Stimulated activated CD4-positive, alpha-beta T cell treated with anti-CD3 and anti-CD28 coated beads, Interleukin-1b, Interleukin-23, amount 100 ng/mL, for 1 hour (primary cell): ENCODE measurements at regions not wholly inside any gene's neighbourhood (a gene's known extent, or its start where the extent isn't known, plus 50 kb on each side); places are given as distances from the start of the nearest gene placed in this dataset.

Source experiments
- DNase-seq, 2 donors: peaks; one replicate each; pipeline ENCODE4 v3.0.0-alpha.2; 2020; ENCODE audit warnings: low read depth in 2 of 2

GRCh38 chr1:239731082-239731748 lies 344.8 kb downstream of the CHRM3 start:
- no peak for DNase-seq

DNA sequence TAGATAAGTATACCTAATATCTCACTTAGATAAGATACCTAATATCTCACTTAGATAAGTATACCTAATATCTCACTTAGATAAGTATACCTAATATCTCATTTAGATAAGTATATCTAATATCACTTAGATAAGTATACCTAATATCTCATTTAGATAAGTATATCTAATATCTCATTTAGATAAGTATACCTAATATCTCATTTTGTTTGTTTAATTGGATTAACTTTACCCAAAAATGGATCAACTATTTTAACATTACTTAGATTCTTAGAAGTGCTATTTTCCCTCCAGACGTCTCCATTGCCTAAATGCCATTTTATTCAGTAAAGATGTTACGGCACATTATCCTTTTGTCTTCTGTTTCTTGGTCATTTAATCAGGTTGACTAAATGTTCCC lies 346.4 kb downstream of the CHRM3 start:
- DNase-seq: no peak

DNA sequence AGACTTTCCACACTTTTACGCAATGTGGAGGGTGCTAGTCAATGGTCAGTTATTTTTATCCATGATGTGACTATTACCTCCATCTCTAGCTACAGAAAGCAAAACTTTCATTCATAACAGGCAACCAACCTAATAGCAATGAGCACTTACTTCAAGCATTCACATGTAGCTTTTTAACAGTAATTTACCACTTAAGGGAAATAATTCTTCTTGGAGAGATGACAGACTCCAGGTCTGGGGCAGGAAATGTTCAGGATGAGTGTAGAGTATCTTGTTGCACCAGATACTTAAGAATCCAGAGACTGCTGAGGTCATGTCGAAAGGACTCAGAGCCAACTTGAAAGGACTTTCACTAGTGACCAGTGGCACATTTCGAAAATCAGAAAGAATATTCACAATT lies 347.6 kb downstream of the CHRM3 start:
- no peak for DNase-seq

GRCh38 chr1:239735111-239735510 lies 348.7 kb downstream of the CHRM3 start:
- DNase-seq: no peak

- no peak for DNase-seq
These were observed 350.1 kb downstream of the CHRM3 start for GRCh38 chr1:239736479-239736878.

GRCh38 chr1:239739375-239739774 lies 352.3 kb upstream of the FMN2 start:
- no peak for DNase-seq

- no peak for DNase-seq
These were observed 351.8 kb upstream of the FMN2 start for GRCh38 chr1:239739919-239740318.

- no peak for DNase-seq
These were observed 349.1 kb upstream of the FMN2 start for GRCh38 chr1:239742416-239743109.

DNA sequence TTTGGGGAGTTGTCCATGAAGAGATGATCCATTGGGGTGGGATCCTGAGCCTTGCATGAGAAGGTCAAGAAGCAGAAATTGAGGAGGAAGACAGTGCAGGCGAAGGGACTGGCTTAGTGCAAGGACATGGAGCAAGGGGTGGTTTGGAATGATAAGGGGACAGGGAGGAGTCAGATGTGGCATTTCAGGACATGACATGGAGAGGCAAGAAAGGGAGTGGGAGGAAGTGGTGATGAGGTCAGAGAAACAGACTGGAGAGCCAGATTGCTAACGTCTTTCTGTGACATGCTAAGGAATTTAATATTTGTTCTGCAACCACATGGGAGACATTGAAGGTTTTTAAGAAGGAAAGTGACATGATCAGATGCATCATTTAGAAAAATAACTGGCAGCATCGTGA lies 346.8 kb upstream of the FMN2 start:
- no peak for DNase-seq

GRCh38 chr1:239755107-239755912 lies 336.4 kb upstream of the FMN2 start:
- DNase-seq: no peak

- DNase-seq: no peak
These were observed 334.0 kb upstream of the FMN2 start for GRCh38 chr1:239757716-239758115.

GRCh38 chr1:239758756-239759155 lies 332.9 kb upstream of the FMN2 start:
- DNase-seq: no peak

- no peak for DNase-seq
These were observed 330.2 kb upstream of the FMN2 start for GRCh38 chr1:239761509-239761908.

DNA sequence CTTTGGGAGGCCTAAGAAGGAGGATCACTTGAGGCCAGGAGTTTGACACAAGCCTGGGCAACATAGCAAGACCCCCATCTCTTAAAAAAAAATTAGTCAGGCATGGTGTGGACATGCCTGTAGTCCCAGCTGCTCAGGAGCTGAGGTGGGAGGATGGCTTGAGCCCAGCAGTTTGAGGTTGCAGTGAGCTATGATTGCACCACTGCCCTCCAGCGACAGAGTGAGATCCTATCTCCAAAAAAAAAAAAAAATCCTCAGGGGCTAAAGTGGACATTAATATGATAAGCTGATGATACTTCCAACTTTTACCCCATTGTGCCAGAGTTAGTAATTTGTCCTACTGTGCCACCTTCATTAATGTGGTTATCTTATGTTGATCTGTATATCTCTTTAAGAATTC lies 327.8 kb upstream of the FMN2 start:
- DNase-seq: no peak

DNA sequence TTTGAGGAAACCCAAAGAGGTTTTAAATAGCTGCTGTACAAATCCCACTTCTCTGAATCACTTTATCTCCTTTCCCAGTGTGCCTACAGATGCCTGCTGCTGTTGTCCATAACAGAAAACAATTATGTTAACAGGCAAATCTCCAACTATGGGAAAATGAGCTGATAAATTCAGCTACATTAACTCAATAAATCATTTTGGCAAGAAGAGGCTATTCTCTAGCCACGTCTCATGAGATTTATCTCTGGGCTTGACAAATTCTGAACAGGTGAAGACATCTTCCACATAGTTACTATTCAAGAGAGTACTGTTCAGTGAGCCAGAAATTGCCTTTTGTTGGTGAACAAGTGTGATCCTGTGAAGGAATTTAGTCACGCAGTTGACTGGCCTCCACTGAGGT lies 327.1 kb upstream of the FMN2 start:
- DNase-seq: no peak

- no peak for DNase-seq
These were observed 326.5 kb upstream of the FMN2 start for GRCh38 chr1:239765163-239765562.

DNA sequence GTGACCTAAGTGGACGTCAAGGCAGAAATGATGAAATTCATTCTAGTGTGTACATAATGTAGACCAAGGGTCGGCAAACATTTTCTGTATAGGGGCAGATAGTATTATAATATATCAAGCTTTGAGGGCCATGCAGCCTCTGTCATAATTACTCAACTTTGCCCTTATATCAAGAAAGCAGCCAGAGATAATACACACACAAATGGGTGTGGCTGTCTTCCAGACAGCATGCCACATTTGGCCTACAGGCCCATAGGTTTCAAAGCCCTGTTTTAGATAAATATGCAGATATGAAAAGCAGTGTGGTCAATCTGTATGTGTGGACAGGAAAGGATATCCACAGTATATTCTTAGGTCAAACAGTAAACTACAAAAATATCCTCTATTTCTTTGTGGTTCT lies 320.1 kb upstream of the FMN2 start:
- DNase-seq: no peak

GRCh38 chr1:239772446-239772845 lies 319.2 kb upstream of the FMN2 start:
- DNase-seq: no peak

DNA sequence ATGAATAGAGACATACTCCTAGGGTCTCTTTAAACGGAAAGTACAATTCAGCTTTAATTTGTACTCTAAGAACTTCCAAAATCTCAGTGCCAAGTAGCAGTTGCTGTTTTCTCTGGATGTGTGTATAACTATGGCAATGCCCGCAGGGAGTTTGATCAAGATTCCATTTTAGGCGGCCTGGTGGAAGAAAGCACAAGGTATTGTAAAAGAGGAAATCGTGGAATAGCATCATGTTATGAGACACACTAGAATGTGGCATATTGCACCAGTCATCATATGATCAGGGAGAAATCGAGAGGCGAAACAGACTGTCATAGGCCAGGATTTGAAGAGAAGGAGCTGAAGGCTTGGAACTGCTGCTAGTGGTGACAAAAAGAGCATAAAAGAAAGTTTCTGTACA lies 316.2 kb upstream of the FMN2 start:
- DNase-seq: no peak

- DNase-seq: no peak
These were observed 313.4 kb upstream of the FMN2 start for GRCh38 chr1:239778208-239778813.

- no peak for DNase-seq
These were observed 311.7 kb upstream of the FMN2 start for GRCh38 chr1:239779962-239780361.

GRCh38 chr1:239784896-239785295 lies 306.8 kb upstream of the FMN2 start:
- no peak for DNase-seq
